Vagina (tissue), 2 donors: ENCODE measurements at regions not wholly inside any gene's neighbourhood (a gene's known extent, or its start where the extent isn't known, plus 50 kb on each side); places are given as distances from the start of the nearest gene placed in this dataset.

Source experiments
- DNase-seq, 2 donors: peaks; one replicate each; pipeline ENCODE4 v3.0.0-alpha.2; 2017; ENCODE audit errors: extremely low spot score in 2 of 2
- H3K27ac ChIP-seq: fragments of 200-600 bp; sonication (generic); one replicate; pipeline ENCODE4 v1.5.1; 2019
- H3K27me3 ChIP-seq: fragments of 200-600 bp; sonication (generic); one replicate; pipeline ENCODE4 v1.5.1; 2019
- H3K36me3 ChIP-seq, 2 donors: fragments of 200-600 bp; sonication (generic); one replicate each; pipeline ENCODE4 v1.5.1; 2017 to 2019
- H3K4me1 ChIP-seq: fragments of 200-600 bp; sonication (generic); one replicate; pipeline ENCODE4 v1.5.1; 2019
- H3K4me3 ChIP-seq, 2 donors: fragments of 200-600 bp; sonication (generic); 1 replicate in 1 of 2; 2 replicates in 1 of 2; pipeline ENCODE4 v1.5.1; 2016 to 2019
- H3K9me3 ChIP-seq: fragments of 200-600 bp; sonication (generic); one replicate; pipeline ENCODE4 v1.5.1; 2019
- CTCF ChIP-seq, 3 experiments: fragments of 450-650 bp in 2 of 3; fragments of 200-600 bp in 1 of 3; sonication (generic) in 1 of 3; IDR thresholded peaks; one replicate each; pipeline ENCODE4 v1.5.1; 2017 to 2019; ENCODE audit warnings: antibody characterized with exemption in 3 of 3, mild to moderate bottlenecking in 2 of 3, moderate library complexity in 2 of 3
- POLR2A ChIP-seq, 2 donors: fragments of 450-650 bp; IDR thresholded peaks; one replicate each; pipeline ENCODE4 v1.6.1; 2017; ENCODE audit warnings: antibody characterized with exemption in 2 of 2, mild to moderate bottlenecking in 2 of 2, moderate library complexity in 2 of 2
- POLR2AphosphoS5 ChIP-seq, 2 donors: sonication (generic); formaldehyde crosslinking; IDR thresholded peaks; one replicate each; pipeline ENCODE4 v1.9.0; 2017; ENCODE audit warnings: antibody characterized with exemption in 2 of 2, mild to moderate bottlenecking in 2 of 2, low read depth in 1 of 2; ENCODE audit not compliant: insufficient read depth in 1 of 2
- intact Hi-C: fragments of 100-400 bp; cut with DNase I; formaldehyde crosslinking; loops from one replicate; pipeline ENCODE4 v1.15.1; 2023

DNA sequence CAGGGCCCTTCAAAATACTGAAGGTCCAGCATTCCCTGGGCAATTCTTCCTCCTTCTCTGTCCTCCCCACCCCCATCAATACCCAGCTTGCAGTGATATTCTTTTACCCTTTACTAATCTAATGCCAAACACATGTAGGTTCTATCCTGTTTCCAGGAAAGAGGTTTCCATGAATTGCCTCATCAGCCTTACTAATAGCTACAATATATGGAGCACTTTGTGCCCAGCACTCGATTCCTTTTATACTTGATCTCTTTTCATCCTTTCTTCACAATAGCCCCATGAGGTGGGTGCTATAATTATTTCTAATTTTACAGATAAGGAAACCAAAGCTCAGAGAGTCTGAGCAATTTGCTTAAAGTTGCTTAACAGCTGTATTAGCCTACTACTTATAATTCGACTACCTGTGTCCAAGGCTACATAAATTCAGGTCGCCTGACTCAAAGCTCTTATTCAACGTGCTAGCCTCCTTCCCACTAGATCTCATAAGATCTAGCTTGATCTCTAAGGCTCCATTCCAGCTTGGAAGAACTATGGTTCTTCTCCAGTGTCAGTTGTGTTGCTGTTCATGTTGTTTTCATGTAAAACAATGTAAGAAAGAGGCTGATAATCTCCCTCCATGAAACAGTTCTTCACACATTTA, 229.6 kb upstream of the PGRMC2 start:
- no peak for TF ChIP-seq POLR2AphosphoS5 (IDR thresholded peaks at IDR 0.05; ENCODE audit: insufficient read depth in 1 of 2, low read depth in 1 of 2)
- TF ChIP-seq POLR2A (IDR thresholded peaks at IDR 0.05), result no peak
- no peak for TF ChIP-seq CTCF (IDR thresholded peaks at IDR 0.05)
- no peak for DNase-seq
- H3K36me3 ChIP-seq, result no peaks in the 10 kb centered on the region
- H3K27me3 ChIP-seq, result no peaks in the 10 kb centered on the region
- intact Hi-C loops, result no loop called here
- H3K4me1 ChIP-seq, result peaks cover 24% of the 10 kb centered on the region
- peak overlapping the region; percentile 65 for H3K27ac ChIP-seq
- H3K4me3 ChIP-seq, result no peak overlapping the region
- H3K9me3 ChIP-seq, result no peaks in the 10 kb centered on the region

- Histone ChIP-seq H3K9me3 (no peaks in the 10 kb centered on the region), H3K27ac (no peak overlapping the region), H3K4me3 (no peak overlapping the region), H3K4me1 (peaks cover 24% of the 10 kb centered on the region), H3K36me3 (no peaks in the 10 kb centered on the region), H3K27me3 (no peaks in the 10 kb centered on the region)
- no peak for TF ChIP-seq POLR2AphosphoS5 (IDR thresholded peaks at IDR 0.05; ENCODE audit: insufficient read depth in 1 of 2, low read depth in 1 of 2)
- TF ChIP-seq POLR2A (IDR thresholded peaks at IDR 0.05), result no peak
- no peak for DNase-seq
- intact Hi-C loops, result no loop called here
These were observed 228.8 kb upstream of the PGRMC2 start for GRCh38 chr4:128516301-128516969.

GRCh38 chr4:128513664-128514484, 226.3 kb upstream of the PGRMC2 start:
- intact Hi-C loops, result loop anchor here (1.0 kb wide), 1 partner anchor 18 kb away; no protein-coding TSS in a partner anchor

DNA sequence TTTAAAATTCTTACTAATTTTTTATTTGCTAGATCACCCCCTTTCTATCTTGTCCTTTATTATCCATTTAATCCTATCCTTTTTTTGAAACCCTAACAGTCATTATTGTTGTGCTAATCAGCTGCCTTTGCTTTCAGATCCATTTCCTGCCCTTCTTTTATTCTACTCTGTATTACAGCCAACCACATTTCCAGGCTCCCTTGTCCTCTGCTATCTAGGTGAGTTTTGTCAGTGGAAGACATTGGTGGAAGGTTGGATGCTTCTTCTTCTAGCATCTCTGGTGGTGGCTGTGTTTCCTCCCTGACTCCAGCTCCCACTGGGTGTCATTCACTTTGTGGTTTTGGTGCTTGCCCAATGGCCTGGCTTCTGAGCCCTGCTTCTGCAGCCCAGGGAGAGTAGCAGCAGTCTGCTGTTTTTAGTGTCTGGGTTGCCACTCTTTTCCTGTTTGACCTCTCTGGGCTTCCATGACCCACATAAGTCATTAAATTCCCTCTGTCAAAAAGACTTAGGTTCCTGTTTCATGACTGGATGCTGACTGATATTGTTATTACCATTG, 225.2 kb upstream of the PGRMC2 start:
- DNase-seq, result no peak
- no peak overlapping the region for H3K27ac ChIP-seq
- no peak overlapping the region for H3K4me3 ChIP-seq
- no peaks in the 10 kb centered on the region for H3K36me3 ChIP-seq
- intact Hi-C loops, result no loop called here
- H3K9me3 ChIP-seq, result no peaks in the 10 kb centered on the region
- H3K27me3 ChIP-seq, result no peaks in the 10 kb centered on the region
- TF ChIP-seq POLR2A (IDR thresholded peaks at IDR 0.05), result no peak
- no peak for TF ChIP-seq CTCF (IDR thresholded peaks at IDR 0.05)
- TF ChIP-seq POLR2AphosphoS5 (IDR thresholded peaks at IDR 0.05; ENCODE audit: insufficient read depth in 1 of 2, low read depth in 1 of 2), result no peak
- peaks cover 18% of the 10 kb centered on the region for H3K4me1 ChIP-seq

More at GRCh38 chr4:128513664-128514484, 226.3 kb upstream of the PGRMC2 start:
- no peak for DNase-seq
- Histone ChIP-seq H3K9me3 (no peaks in the 10 kb centered on the region), H3K4me3 (no peak overlapping the region), H3K27me3 (no peaks in the 10 kb centered on the region), H3K36me3 (no peaks in the 10 kb centered on the region), H3K27ac (no peak overlapping the region), H3K4me1 (peaks cover 24% of the 10 kb centered on the region)
- TF ChIP-seq POLR2A (IDR thresholded peaks at IDR 0.05) (no peak), CTCF (IDR thresholded peaks at IDR 0.05) (no peak), POLR2AphosphoS5 (IDR thresholded peaks at IDR 0.05; ENCODE audit: insufficient read depth in 1 of 2, low read depth in 1 of 2) (no peak)

GRCh38 chr4:128512161-128512560, 224.5 kb upstream of the PGRMC2 start:
- H3K27ac ChIP-seq, result no peak overlapping the region
- H3K9me3 ChIP-seq, result no peaks in the 10 kb centered on the region
- intact Hi-C loops, result no loop called here
- no peaks in the 10 kb centered on the region for H3K36me3 ChIP-seq
- no peak overlapping the region for H3K4me3 ChIP-seq
- no peaks in the 10 kb centered on the region for H3K27me3 ChIP-seq
- peaks cover 12% of the 10 kb centered on the region for H3K4me1 ChIP-seq
- no peak for DNase-seq
- no peak for TF ChIP-seq POLR2AphosphoS5 (IDR thresholded peaks at IDR 0.05; ENCODE audit: insufficient read depth in 1 of 2, low read depth in 1 of 2)
- no peak for TF ChIP-seq CTCF (IDR thresholded peaks at IDR 0.05)
- no peak for TF ChIP-seq POLR2A (IDR thresholded peaks at IDR 0.05)
